ENCODE measurements at regions not wholly inside any gene's neighbourhood (a gene's known extent, or its start where the extent isn't known, plus 50 kb on each side); places are given as distances from the start of the nearest gene placed in this dataset.

GRCh38 chr3:76920511-76920910 lies 119.4 kb upstream of the ROBO2 start (continued):
- TF ChIP-seq ZNF214 (tag by site-specific recombination; IDR thresholded peaks at IDR 0.05; ENCODE audit: borderline replicate concordance) (no peak), ZNF335 (tag by site-specific recombination; conservative IDR thresholded peaks at IDR 0.05) (no peak), ZNF155 (tag by site-specific recombination; IDR thresholded peaks at IDR 0.05) (no peak), INSM2 (tag by site-specific recombination; IDR thresholded peaks at IDR 0.05) (no peak), ZNF398 (tag by site-specific recombination; IDR thresholded peaks at IDR 0.05) (no peak), ZBTB20 (tag by site-specific recombination; IDR thresholded peaks at IDR 0.05) (no peak), ZNF221 (tag by site-specific recombination; IDR thresholded peaks at IDR 0.05; ENCODE audit: borderline replicate concordance) (no peak), ZBTB6 (tag by site-specific recombination; IDR thresholded peaks at IDR 0.05) (no peak), ZNF239 (tag by site-specific recombination; IDR thresholded peaks at IDR 0.05) (no peak), TCF7L2 (IDR thresholded peaks at IDR 0.05; ENCODE audit: borderline replicate concordance, low read depth, low read length) (no peak)

- ChIA-PET CTCF (no interaction called here), POLR2A (no interaction called here)
- no peaks in the 10 kb centered on the region for H3K36me3 ChIP-seq (ENCODE audit: control insufficient read depth in 2 of 2, insufficient read depth in 1 of 2, low read length in 2 of 2)
- no peak overlapping the region for H3K27ac ChIP-seq (ENCODE audit: extremely low read depth, low read depth, low read length)
- no peak overlapping the region for H3K4me3 ChIP-seq (ENCODE audit: low read depth, low read length)
- H3K4me1 ChIP-seq (ENCODE audit: control insufficient read depth, insufficient read depth, low read length), result no peaks in the 10 kb centered on the region
- no peaks in the 10 kb centered on the region for H3K9me3 ChIP-seq (ENCODE audit: control insufficient read depth, insufficient read depth, low read depth, low read length)
- TF ChIP-seq ZNF404 (tag by site-specific recombination; IDR thresholded peaks at IDR 0.05) (no peak), ZNF157 (tag by site-specific recombination; IDR thresholded peaks at IDR 0.05) (no peak), ZNF23 (tag by site-specific recombination; IDR thresholded peaks at IDR 0.05; ENCODE audit: borderline replicate concordance) (no peak), PBX3 (CRISPR knock-in tag; IDR thresholded peaks at IDR 0.05) (no peak), REPIN1 (tag by site-specific recombination; IDR thresholded peaks at IDR 0.05; ENCODE audit: low read depth) (no peak), ZNF791 (tag by site-specific recombination; IDR thresholded peaks at IDR 0.05) (no peak), BCL6B (tag by site-specific recombination; IDR thresholded peaks at IDR 0.05) (no peak), ZNF354C (tag by site-specific recombination; IDR thresholded peaks at IDR 0.05; ENCODE audit: borderline replicate concordance, low read depth) (no peak), ZNF266 (tag by site-specific recombination; IDR thresholded peaks at IDR 0.05; ENCODE audit: low read depth) (no peak), ZNF148 (tag by site-specific recombination; IDR thresholded peaks at IDR 0.05; ENCODE audit: borderline replicate concordance) (no peak), ZNF76 (tag by site-specific recombination; IDR thresholded peaks at IDR 0.05; ENCODE audit: borderline replicate concordance, low read depth) (no peak), ZBTB11 (tag by site-specific recombination; conservative IDR thresholded peaks at IDR 0.05; ENCODE audit: low read depth) (no peak), ZNF169 (tag by site-specific recombination; IDR thresholded peaks at IDR 0.05) (no peak)
These were observed 116.4 kb upstream of the ROBO2 start for GRCh38 chr3:76923485-76923884.
